ENCODE measurements at regions not wholly inside any gene's neighbourhood (a gene's known extent, or its start where the extent isn't known, plus 50 kb on each side); places are given as distances from the start of the nearest gene placed in this dataset.

DNA sequence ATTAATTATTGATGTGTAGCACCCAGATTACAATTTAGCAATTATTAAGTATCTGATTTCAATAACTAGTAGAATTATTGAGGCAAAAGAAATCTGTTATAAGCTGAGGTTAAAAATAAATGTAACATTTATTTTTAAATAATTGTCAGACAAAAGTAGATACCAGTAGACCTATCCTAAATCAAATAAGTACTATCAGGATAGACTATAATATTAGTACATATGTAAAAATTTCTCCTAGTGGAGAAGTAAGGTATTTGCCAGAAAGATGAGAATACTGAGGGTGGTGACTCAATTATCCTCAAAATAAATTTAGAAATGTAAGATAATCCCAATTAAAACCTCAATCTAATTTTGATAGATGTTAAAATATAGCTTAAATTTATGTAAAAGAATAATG is 377.8 kb upstream of the CHRM3 start:
- DNase-seq (ENCODE audit: low read depth in 3 of 3): no peak

DNA sequence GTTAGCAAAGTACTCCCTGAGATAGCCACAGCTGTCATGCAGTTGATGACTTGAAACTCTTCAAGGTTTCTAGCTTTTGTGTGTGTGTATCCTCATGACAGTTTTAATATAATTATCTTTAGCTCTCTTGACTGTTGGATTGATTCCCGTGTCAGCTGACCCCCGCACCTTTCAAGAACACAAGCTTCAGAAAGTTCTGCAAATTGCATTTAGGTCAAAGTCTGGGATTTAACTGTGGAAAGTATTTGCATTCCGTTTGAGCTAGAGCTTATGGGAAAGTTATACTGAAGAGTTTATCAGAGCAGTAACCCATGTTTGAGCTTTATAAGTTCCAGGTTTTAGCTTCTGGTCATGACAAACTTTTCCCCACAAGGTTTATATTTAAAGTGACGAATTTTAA is 380.1 kb upstream of the CHRM3 start:
- DNase-seq (ENCODE audit: low read depth in 3 of 3): no peak

DNA sequence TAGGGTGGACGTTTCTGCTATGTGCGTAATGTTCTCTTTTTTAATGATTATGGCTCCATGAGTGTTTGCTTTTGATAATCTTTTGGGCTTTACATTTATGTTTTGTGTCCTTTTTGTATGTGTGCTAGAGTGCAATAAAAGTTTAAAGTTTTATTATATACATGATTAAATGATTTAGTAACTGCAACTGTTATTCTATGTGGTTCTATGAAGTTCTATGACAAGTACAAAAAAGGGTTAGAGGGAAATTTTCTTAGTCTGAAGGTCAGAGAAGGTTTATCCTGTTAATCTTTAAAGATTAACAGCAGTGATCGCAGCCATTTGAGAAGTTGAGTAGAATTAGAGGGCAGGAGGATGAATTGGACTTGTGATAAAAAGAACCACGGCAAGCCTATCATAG is 386.4 kb upstream of the CHRM3 start:
- DNase-seq (ENCODE audit: low read depth in 3 of 3): no peak

DNA sequence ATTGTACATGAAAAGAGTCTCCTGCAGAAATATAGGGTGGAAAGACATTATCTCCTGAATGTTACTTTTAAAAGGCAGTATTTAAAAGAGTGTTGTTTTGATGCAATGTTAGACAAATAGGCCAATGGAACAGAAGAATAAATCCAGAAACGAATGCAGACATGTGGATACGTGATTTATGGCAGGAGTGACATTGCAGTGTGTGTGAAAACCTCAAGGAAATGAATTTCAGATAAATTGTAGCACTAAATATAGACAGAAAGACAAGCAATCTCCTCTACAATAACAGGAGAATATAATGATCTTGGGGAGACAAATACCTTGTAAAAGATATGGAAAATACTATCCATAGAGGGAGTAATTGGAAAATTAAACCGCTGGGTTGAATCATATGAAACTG is 387.8 kb upstream of the CHRM3 start:
- no peak for DNase-seq (ENCODE audit: low read depth in 3 of 3)

DNA sequence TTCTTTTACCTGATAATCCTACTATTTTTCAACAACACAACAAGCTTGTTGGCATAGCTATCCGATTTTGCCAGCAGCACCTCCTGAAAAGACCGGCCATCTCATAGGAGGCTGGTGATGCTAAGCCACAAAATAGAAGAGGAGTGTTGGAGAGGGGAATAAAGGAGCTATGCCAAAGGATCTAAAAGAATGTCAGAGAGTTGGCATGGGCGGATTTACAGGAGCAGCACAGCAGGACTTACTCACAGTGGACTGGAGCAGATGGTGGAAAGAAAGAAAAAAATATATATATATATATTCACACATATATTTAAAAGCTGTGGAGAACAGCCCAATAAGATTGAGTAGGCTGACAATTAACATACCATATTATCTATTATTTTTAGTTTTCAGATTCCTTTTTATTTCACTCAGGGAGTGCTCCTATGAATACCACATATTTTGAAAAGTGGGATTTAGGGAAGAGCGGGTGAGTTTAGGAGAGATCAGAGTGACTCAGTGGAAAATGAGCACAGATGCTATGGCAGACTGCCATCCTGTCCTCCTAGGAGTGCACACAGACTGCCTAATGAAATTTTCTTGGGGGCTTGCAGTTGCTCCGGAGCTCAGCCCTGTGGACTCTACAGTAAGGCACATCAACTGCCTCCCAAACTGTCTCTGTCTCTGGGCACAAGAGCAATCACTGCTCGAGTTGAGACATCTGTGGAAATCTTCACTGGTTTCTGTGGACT is 394.4 kb upstream of the CHRM3 start:
- no peak for DNase-seq (ENCODE audit: low read depth in 3 of 3)

DNA sequence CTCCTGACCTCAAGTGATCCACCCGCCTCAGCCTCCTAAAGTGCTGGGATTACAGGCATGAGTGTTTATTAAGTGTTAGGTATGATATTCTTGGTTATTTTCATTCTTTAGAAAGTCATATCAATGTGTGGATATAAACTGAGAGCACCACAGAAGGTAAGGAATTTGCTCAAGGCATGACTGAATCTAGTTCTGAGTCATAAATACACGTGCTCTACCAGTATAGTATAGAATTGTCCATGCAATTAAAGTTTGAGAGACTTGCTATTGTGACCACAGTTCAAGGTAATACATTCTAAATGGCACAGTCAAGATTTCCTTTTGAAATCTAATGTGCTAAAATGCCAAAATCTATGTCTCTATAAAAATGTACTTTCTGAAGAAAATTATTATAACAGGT is 401.1 kb upstream of the CHRM3 start:
- no peak for DNase-seq (ENCODE audit: low read depth in 3 of 3)

DNA sequence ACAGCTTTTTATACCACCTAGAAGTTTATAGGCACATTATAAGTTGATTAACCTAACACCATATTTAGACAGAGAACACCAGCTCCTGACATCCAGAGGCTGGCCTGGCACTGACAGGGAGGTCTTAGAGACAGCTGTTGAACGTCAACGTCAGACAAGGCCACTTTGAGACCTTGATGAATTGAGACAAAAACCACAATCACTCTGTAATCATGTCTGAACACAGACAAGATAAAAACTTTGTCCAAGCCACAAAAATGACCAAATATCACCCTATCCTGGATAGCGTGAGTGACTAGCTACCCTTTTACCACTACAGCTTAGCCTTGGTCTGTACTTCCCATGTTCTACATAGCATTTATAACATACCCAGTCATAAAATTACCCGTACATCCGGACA is 403.6 kb upstream of the CHRM3 start:
- DNase-seq (ENCODE audit: low read depth in 3 of 3): no peak

DNA sequence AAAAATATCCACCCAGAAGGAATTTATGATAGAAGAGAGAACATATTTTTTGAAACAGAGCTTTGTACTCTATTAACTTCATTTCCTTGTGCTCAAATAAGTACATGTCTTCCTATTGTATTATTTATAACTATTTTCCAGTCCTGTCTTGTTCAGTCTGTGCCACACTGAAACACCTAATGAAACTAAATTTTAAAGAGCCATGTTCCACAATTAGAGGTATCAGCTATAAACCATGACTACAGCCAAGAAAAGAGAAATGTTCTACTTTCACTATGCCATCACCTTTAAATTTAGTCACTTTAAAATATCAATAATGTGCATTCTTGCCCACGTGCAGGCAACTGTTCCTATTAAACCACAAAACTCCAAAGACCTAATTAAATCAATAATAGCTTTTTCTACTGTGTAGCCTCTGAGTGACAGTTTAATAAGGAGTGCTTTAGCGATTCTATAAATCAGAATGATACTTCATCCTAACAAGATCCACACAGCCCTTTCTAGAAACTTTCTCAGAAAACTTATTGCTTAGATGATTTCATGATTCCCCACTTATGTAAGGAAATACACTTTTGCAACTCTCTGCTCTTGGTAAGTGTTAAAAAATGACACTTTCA is 404.9 kb upstream of the CHRM3 start:
- DNase-seq (ENCODE audit: low read depth in 3 of 3): no peak

DNA sequence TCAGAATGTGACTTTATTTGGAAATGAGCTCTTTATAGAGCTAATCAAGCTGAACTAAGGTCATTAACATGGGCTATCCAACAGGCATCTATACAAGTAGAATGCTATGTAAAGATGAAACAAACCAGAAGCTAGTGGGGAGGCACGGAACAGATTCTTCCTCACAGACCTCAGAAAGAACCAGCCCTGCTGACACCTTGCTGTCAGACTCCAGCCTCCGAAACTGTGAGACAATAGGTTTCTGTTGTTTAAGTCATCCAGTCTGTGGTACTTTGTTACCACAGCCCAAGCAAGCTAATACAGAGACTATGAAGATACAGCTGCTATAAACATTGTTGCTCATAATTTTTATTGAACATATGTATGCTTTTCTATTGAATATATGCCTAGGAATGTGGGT is 406.3 kb upstream of the CHRM3 start:
- DNase-seq (ENCODE audit: low read depth in 3 of 3): no peak

DNA sequence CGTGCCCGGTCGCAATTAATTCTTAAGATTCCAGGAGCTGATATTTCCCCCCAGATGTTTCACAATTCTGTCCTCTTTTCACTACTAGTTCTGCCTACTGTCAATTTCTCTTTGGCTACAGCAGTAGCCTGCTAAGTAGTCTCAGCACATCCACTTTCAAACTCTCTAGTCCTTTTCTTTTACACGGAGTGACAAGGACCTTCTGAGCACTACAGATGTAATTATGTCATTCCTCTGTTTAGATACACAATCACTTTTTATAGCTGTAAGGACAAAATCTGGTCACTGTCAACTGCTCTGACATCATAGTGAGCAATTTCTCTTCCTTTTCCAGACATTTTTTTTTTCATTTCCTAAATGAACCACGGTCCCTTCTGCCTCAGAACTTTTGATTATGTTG is 421.7 kb upstream of the CHRM3 start:
- no peak for DNase-seq (ENCODE audit: low read depth in 3 of 3)

DNA sequence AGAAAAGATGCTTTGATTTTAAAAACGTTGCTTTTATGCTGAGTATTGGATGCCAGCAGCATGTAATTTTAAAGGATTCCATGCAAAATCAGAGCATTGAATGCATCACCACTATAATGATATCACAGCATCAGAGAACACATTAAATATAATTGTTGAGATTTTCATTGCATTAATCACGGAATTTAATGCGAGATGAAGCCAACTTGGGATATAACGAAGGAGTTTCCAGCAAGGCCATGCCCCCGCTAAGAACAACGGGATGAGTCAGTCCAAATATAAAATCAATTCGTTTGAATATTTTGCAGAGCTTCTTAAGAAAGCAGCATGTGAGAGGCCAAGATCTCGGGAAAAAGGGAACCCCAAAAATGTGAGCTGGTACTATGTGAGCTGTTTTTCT is 423.4 kb upstream of the CHRM3 start:
- DNase-seq (ENCODE audit: low read depth in 3 of 3): no peak

DNA sequence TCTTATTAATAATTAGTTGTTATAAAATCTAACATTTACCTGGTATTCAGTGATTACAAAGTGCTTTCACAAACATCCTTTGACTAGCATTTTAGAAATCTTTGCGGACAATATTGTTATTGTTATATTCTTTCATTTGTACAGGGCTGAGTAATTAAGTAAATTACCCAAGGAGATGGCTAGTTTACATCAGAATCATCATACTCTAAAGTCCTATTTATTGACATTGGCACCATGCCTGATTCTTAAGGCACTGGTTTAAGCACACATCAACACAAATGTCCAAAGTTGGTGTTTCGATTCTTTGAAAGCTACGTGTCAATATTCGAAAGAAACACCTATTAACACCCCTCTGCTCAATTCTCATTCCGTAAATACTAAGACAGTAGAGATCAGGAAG is 424.6 kb upstream of the CHRM3 start:
- DNase-seq (ENCODE audit: low read depth in 3 of 3): no peak

DNA sequence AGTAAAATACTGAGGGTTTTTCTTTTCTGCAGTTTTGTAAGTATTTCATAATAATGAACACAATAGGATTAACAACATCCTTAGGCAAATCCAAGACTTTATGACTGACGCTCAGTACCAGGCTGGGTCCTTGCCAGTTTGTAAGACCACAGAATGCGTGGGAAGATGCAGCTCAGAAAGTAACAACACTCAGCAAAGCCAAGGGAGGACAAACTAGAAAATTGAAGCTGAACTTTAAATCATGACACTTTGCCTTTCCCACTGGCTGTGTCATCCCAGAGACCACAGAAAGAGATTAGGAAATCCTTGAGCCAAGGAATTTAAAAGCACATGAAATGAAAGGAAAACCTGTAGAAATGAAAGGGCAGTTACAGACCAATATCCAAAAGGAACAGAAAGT is 426.3 kb upstream of the CHRM3 start:
- no peak for DNase-seq (ENCODE audit: low read depth in 3 of 3)

DNA sequence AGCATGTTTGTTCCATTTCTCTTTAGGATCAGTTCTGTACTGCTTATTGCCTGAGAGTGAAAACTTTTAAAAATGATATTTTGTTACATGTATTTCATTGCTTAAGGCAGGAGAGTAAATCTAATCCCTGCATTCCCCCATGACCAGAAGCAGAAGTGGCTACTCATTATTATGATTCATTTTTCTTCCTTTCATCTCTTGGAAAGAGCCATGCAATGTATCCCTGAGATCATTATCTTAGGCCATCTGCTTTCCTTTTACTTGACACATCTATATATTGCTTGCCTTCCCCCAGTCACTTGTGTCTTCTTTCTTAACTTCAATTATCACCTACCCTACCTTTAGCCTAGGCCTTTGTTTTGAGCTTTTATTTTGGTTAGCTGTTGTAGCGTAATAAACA is 430.4 kb upstream of the CHRM3 start:
- DNase-seq (ENCODE audit: low read depth in 3 of 3): no peak

DNA sequence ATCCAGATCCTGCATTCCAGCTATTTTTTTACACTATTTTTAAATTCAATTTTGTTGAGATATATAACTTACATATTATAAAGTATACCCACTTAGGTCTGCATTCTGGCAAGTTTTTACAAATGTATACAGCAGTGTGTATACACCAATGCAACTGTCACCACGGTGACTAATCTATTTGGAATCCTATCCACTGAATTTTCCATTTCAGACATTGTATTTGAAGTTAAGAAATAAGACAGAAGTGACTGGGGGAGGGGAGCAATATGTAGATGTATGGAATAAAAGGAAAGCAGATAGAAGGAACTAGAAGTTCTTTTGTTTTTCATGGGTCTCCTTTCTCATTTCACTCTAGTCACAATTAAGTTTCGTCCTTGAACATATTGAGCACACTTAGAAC is 431.5 kb upstream of the CHRM3 start:
- no peak for DNase-seq (ENCODE audit: low read depth in 3 of 3)

DNA sequence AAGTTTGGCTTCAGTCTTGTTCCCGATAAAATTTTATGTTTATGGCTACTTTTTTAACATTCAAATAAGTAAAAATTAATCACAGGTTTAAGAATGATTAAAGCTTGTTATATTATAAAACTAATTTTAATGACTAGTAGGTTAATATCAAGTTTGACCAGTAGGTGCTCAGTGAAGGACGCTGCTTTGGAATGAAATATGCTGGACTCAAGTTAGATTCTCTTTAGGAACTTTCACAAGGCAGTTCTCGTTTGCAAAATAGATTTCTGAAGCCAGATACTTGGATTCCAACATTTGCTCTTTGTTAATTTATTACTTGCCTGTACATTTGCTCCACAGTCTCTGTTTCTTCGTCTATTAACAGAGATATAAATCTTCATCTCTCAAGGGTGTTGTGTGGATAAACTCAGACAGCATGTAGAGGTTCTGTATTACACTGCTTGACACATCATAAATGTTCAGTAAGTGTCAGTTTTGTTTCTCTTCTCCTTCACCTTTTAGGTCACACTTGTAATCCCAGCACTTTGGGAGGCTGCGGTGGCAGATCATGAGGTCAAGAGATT is 432.8 kb upstream of the CHRM3 start:
- no peak for DNase-seq (ENCODE audit: low read depth in 3 of 3)

DNA sequence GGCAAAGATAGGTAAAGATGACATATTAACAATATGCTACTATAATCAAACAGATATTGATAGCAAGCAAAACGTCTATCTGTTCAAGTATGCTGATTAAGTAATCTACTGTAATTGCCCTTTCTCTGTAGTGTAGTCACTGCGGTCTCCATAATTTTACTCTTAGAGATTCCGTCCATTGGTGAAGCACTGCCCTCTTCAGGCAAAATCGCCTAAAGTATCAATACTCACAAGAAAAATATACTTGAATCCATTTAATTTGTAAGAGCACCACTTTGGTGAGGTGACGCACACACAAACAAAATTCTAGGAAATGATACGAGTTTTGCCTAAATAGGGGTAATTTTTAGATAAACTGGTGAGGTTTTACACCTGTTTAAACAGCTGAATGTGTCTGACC is 434.6 kb upstream of the CHRM3 start:
- no peak for DNase-seq (ENCODE audit: low read depth in 3 of 3)

DNA sequence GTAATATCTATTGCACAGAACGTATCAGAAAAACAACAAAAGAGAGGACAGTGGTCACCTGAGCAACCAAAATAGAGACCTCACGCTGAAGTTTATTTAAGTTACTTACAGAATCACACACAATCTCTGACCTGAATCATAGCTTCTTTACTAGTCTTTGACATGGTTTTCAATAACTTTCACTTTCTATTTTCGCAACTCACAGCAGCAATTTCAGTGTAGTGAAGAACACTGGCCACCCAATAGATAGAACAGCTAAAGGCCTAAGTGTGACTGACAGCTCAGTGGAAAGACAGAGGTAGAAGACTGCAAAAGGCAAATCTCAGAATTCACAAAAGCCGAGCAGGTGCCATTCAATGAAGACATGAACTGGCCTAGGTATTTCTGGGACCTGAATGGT is 435.6 kb upstream of the CHRM3 start:
- no peak for DNase-seq (ENCODE audit: low read depth in 3 of 3)

DNA sequence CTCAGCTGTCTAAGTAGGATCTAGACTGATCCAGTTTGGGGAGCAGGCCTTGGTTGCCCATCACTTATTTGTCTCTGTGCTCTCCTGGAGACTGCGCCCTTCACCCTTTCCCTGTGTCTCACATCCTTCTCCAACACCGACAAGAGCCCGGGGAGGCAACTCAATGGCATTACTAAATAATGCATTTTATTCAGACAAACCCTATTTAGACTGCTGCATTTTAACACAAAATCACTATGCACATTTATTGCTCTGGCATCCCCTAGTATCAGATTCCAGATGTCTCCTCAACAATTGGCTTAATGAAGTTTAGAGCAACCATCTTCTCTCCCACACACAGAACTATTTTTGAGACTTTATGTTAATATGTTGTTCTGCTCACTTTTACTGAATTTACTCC is 436.4 kb upstream of the CHRM3 start:
- DNase-seq (ENCODE audit: low read depth in 3 of 3): no peak

DNA sequence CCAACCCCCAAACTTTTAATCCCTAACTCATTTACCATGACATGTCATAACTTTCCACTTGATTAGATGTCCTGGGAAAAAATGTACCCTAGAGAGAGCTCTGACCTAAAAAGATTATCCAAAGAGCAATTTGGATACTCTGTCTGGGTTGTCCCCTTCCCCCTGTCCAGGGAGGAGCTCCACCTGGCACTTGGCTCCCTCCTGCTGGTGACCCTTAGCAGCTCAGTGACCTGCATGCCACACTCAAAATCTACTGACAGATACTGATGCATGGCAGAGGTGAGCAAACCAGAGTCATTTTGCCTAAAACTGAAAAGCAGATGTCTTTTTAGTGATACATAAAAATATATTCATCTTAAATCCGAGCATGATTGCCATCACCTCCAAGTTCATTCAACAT is 442.3 kb upstream of the CHRM3 start:
- no peak for DNase-seq (ENCODE audit: low read depth in 3 of 3)

DNA sequence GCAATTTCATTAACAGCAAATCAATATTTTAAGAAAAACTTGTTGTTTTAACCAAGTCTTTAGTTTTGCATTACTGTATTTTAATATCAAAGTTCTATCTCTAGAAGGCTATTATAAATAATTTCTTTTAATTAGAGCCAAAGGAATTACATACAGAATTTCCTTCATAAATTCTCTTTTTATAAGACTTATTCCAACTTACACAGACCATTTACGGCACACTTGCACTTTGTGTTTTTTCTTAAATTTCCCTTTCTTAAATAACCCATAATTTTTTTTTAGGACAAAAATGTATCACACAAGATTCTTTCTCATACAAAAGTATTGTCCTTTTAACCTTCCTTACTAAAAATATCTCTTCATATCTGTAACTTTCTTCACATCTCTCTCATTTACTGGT is 458.5 kb upstream of the CHRM3 start:
- no peak for DNase-seq (ENCODE audit: low read depth in 3 of 3)

DNA sequence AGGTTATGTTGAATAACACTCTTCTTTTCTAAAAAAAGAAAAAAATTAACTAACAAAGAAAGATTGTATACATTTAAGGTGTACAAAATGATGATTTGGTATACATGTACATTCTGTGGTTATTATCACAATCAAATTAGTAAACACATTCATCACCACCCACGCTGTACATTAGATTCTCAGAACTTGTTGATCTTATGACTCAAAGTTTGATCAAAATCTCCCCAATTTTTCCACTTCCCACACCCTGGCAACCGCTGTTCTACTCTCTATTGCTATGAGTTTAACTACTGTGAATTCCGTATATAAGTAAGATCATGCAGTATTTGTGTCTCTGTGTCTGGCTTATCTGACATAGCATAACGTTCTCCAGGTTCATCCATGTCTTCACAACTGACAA is 469.5 kb upstream of the CHRM3 start:
- DNase-seq (ENCODE audit: low read depth in 3 of 3): no peak

DNA sequence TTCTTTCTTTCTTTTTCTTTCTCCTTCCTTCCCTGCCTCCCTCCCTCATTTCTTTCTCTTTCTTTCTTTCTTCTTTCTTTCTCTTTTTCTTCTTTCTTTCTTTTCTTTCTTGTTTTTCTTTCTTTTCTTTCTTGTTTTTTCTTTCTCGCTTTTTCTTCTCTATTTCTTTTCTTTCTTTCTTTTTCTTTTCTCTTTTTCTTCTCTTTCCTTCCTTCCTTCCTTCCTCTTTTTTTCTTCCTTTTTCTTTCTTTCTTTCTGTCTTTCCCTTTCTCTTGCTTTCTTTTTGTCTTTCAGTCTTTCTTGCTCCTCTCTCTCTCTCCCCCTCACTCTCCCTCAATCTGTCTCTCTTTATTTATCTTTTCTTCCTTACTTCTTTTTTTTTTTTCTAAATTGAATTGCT is 472.0 kb upstream of the CHRM3 start:
- no peak for DNase-seq (ENCODE audit: low read depth in 3 of 3)

DNA sequence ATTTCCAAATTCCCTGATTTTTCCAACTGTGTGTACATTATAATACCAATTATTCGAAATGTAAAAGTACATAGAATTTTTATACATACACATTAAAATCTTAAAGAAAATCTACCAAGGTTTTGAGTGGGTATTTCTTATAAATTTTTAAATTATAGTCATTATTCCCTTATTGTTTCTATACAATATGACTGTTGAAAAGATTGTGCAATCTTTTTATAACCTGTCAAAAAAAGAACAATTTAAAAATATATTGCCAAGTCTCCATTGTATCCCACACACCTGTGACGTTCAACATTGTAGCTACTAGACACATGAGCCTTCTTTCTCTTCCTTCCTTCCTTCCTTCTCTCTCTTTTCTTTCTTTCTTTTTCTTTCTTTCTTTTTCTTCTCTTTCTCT is 473.2 kb upstream of the CHRM3 start:
- no peak for DNase-seq (ENCODE audit: low read depth in 3 of 3)
